Sigmoid colon (tissue), 4 donors: ENCODE measurements at regions not wholly inside any gene's neighbourhood (a gene's known extent, or its start where the extent isn't known, plus 50 kb on each side); places are given as distances from the start of the nearest gene placed in this dataset.

Source experiments
- CTCF ChIP-seq, 4 experiments: fragments of 450-650 bp in 3 of 4; fragments of 200-600 bp in 1 of 4; IDR thresholded peaks; one replicate each; pipeline ENCODE4 v1.5.1; 2016 to 2019; ENCODE audit warnings: antibody characterized with exemption in 4 of 4, mild to moderate bottlenecking in 3 of 4, moderate library complexity in 2 of 4
- EP300 ChIP-seq, 4 donors: sonication (generic); formaldehyde crosslinking; IDR thresholded peaks; one replicate each; pipeline ENCODE4 v1.6.1; 2017; ENCODE audit warnings: antibody characterized with exemption in 4 of 4
- POLR2A ChIP-seq, 2 donors: fragments of 450-650 bp; IDR thresholded peaks; one replicate each; pipeline ENCODE4 v1.6.1; 2016; ENCODE audit warnings: antibody characterized with exemption in 2 of 2, mild to moderate bottlenecking in 2 of 2, moderate library complexity in 2 of 2
- POLR2AphosphoS5 ChIP-seq, 4 donors: sonication (generic); formaldehyde crosslinking; IDR thresholded peaks; one replicate each; pipeline ENCODE4 v1.6.1; 2017; ENCODE audit warnings: antibody characterized with exemption in 4 of 4

DNA sequence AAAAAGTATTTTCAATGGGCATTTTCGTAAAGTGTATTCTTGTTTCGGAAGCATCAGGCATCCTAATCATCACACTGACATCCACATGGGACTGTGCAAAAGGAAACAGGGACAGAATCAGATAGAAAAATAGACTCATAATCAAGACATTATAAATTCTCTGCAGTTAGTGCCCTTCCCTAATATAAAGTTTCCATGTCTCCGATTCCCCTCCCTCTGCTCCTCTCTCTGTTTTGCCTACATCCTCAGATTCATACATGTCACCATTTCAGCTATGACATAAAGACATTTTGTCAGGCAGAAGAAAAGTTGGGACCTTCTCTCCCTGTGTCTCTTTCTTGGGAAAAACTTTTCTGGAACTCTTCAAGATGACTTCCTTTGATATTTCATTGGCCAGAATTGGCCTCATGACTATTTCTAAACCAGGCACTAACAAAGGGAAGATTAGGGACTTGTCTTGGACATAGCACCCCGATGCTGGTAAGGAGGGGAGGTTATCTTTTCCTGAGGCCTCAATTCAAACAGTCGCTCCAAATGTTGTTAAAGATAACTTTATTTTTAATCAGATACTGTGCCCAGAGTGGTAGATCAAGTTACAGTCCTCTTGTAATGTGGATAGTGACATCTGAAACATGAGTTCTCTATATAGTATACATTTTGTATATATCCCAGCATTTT is 212.1 kb upstream of the BTG1 start:
- TF ChIP-seq CTCF (IDR thresholded peaks at IDR 0.05), result no peak
- TF ChIP-seq POLR2AphosphoS5 (IDR thresholded peaks at IDR 0.05), result no peak
- TF ChIP-seq POLR2A (IDR thresholded peaks at IDR 0.05), result no peak
- no peak for TF ChIP-seq EP300 (IDR thresholded peaks at IDR 0.05)
